Tibial nerve (tissue), 4 donors: ENCODE measurements at regions not wholly inside any gene's neighbourhood (a gene's known extent, or its start where the extent isn't known, plus 50 kb on each side); places are given as distances from the start of the nearest gene placed in this dataset.

Experiments
- DNase-seq, 2 donors: peaks; one replicate each; pipeline ENCODE4 v3.0.0-alpha.2; 2019; ENCODE audit warnings: low spot score in 2 of 2
- H3K27ac ChIP-seq, 4 donors: fragments of 200-600 bp; sonication (generic) in 3 of 4; one replicate each; pipeline ENCODE4 v1.5.1; 2017 to 2019; ENCODE audit warnings: mild to moderate bottlenecking in 1 of 4
- H3K27me3 ChIP-seq, 2 donors: fragments of 200-600 bp; sonication (generic) in 1 of 2; one replicate each; pipeline versions ENCODE4 v1.5.1 to v1.6.0; 2017 to 2019
- H3K36me3 ChIP-seq, 3 donors: fragments of 200-600 bp; sonication (generic); one replicate each; pipeline ENCODE4 v1.5.1; 2018 to 2019
- H3K4me1 ChIP-seq, 4 donors: fragments of 200-600 bp; sonication (generic) in 3 of 4; one replicate each; pipeline ENCODE4 v1.5.1; 2017 to 2019
- H3K4me3 ChIP-seq, 4 donors: fragments of 200-600 bp; sonication (generic) in 3 of 4; one replicate each; pipeline ENCODE4 v1.5.1; 2017 to 2019; ENCODE audit warnings: mild to moderate bottlenecking in 1 of 4, moderate library complexity in 1 of 4
- H3K9me3 ChIP-seq, 4 donors: fragments of 200-600 bp; sonication (generic) in 3 of 4; one replicate each; pipeline ENCODE4 v1.5.1; 2017 to 2019
- EP300 ChIP-seq, 2 donors: sonication (generic); formaldehyde crosslinking; IDR thresholded peaks; one replicate each; pipeline ENCODE4 v1.6.1; 2017; ENCODE audit warnings: antibody characterized with exemption in 2 of 2, mild to moderate bottlenecking in 1 of 2
- POLR2A ChIP-seq, 2 donors: fragments of 450-650 bp; IDR thresholded peaks; one replicate each; pipeline ENCODE4 v1.6.1; 2017; ENCODE audit warnings: antibody characterized with exemption in 2 of 2, mild to moderate bottlenecking in 2 of 2, moderate library complexity in 2 of 2
- WGBS, 2 donors: methylation state at CpG; one replicate each; pipeline ENCODE4 v1.1.5; 2018; 5-methylcytosine and 5-hydroxymethylcytosine counted together
- TF ChIP-seq, protein P1 (sequence below), 5 experiments: fragments of 200-600 bp in 3 of 5; fragments of 450-650 bp in 2 of 5; sonication (generic) in 3 of 5; IDR thresholded peaks; one replicate each; pipeline ENCODE4 v1.5.1; 2016 to 2019; ENCODE audit warnings: antibody characterized with exemption in 5 of 5, mild to moderate bottlenecking in 3 of 5, moderate library complexity in 2 of 5

DNA sequence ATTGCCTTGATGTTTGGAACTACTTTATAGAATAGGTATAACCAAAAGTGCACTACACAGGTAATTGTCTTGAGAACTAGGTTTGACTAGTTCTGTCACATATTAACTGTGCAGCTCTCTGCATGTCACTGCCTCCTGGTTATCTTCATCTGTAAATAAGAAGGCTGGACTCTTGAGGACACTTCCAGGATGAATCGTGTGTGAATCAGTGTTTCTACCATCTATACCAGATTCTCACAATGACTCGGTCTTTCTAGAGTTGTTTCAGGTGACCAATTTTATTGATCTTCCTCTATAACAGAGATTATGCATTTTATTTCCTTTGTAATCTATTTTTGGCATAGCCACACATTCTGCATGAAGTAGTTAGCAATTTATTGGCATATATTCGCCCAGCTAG, 1181.0 kb upstream of the TENM4 start:
- TF ChIP-seq, protein P1, sequence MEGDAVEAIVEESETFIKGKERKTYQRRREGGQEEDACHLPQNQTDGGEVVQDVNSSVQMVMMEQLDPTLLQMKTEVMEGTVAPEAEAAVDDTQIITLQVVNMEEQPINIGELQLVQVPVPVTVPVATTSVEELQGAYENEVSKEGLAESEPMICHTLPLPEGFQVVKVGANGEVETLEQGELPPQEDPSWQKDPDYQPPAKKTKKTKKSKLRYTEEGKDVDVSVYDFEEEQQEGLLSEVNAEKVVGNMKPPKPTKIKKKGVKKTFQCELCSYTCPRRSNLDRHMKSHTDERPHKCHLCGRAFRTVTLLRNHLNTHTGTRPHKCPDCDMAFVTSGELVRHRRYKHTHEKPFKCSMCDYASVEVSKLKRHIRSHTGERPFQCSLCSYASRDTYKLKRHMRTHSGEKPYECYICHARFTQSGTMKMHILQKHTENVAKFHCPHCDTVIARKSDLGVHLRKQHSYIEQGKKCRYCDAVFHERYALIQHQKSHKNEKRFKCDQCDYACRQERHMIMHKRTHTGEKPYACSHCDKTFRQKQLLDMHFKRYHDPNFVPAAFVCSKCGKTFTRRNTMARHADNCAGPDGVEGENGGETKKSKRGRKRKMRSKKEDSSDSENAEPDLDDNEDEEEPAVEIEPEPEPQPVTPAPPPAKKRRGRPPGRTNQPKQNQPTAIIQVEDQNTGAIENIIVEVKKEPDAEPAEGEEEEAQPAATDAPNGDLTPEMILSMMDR (IDR thresholded peaks at IDR 0.05): no peak
- no peak for TF ChIP-seq POLR2A (IDR thresholded peaks at IDR 0.05)
- TF ChIP-seq EP300 (IDR thresholded peaks at IDR 0.05): no peak
- Histone ChIP-seq H3K27ac (no peak overlapping the region), H3K4me1 (no peaks in the 10 kb centered on the region), H3K9me3 (no peaks in the 10 kb centered on the region), H3K36me3 (no peaks in the 10 kb centered on the region), H3K27me3 (no peaks in the 10 kb centered on the region), H3K4me3 (no peak overlapping the region)
- WGBS, 2 donors: 80 to 83% methylated on average over 3 of the region's 3 CpGs
- no peak for DNase-seq

DNA sequence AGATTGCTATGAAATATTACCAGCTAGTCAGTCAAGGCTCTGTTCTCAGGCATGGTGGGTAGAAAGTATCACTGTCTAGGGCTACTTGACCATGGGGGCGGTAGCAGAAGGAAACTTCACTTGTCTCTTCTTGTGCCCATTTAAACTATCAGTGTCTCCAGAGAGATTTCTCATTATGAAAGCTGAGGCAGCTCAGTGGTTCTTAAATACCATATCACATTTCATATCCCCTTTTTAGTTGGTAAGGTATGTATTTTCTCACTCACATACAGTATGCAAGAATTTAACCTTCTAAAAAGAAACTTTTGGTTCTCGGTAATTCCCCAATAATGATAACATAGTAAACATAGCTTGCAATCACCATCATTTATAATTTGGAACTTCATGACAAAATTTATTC, 1180.0 kb upstream of the TENM4 start:
- WGBS, 2 donors: 88 to 91% methylated on average over 2 of the region's 2 CpGs
- H3K4me3 ChIP-seq: no peak overlapping the region
- no peak for DNase-seq
- no peaks in the 10 kb centered on the region for H3K36me3 ChIP-seq
- H3K27me3 ChIP-seq: no peaks in the 10 kb centered on the region
- H3K4me1 ChIP-seq: no peaks in the 10 kb centered on the region
- TF ChIP-seq POLR2A (IDR thresholded peaks at IDR 0.05) (no peak), EP300 (IDR thresholded peaks at IDR 0.05) (no peak)
- TF ChIP-seq, protein P1 (IDR thresholded peaks at IDR 0.05): no peak
- H3K9me3 ChIP-seq: no peaks in the 10 kb centered on the region
- no peak overlapping the region for H3K27ac ChIP-seq

DNA sequence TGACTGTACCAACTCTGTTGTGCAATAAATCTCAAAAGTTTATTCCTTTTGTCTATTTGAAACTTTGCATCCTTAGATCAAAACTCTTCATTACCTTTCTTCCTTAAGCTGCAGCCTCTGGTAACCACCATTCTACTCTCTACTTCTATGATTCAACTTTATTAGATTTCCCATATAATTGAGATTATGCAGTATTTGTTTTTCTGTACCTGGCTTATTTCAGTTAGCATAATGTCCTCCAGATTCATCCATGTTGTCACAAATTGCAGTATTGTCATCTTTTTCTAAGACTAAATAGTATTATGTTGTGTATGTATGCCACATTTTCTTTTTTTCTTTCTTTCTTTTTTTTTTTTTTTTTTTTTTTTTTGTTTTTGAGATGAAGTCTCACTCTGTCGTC, 1176.3 kb upstream of the TENM4 start:
- Histone ChIP-seq H3K36me3 (no peaks in the 10 kb centered on the region), H3K4me3 (no peak overlapping the region), H3K27ac (no peak overlapping the region), H3K4me1 (no peaks in the 10 kb centered on the region), H3K9me3 (no peaks in the 10 kb centered on the region), H3K27me3 (no peaks in the 10 kb centered on the region)
- TF ChIP-seq, protein P1 (IDR thresholded peaks at IDR 0.05): no peak
- no peak for TF ChIP-seq EP300 (IDR thresholded peaks at IDR 0.05)
- no peak for TF ChIP-seq POLR2A (IDR thresholded peaks at IDR 0.05)
- 73 to 92% methylated on average over 1 of the region's 1 CpG for WGBS, 2 donors
- no peak for DNase-seq

DNA sequence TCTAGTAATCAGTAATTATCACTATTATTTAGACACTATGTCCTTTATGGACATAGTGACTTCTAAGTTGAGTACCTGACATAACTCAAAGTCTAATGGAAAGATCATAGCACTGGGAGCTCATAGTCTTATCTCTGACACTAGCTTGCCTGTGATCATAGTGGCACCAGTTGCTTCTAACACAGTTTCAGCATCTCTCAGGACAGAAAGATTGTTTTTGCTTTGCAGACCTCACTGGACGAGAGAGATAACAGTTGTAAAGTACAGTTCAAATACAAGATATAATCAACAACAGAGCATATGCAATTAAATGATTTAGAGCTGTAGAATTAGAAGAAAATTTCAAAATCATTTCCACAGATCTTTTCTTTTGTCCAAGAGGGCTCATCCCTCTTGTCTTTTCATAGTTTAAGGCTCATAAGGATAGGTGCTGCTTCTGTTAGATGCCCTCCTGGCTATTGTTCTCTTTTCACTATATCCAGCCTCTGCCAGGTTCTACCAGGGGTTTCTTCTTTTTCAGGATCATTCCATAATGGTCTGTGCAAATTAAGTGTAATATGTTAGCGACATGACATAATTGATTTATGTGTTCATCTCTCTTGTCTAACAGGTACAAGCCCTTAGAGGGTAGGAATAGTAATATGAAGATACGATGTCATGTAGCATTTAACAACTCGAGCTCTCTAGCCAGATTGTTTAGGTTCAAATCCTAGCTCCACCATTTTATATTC, 1175.4 kb upstream of the TENM4 start:
- WGBS, 2 donors: 82 to 91% methylated on average over 4 of the region's 4 CpGs
- no peaks in the 10 kb centered on the region for H3K36me3 ChIP-seq
- H3K9me3 ChIP-seq: no peaks in the 10 kb centered on the region
- H3K4me3 ChIP-seq: no peak overlapping the region
- no peak overlapping the region for H3K27ac ChIP-seq
- H3K4me1 ChIP-seq: no peaks in the 10 kb centered on the region
- H3K27me3 ChIP-seq: no peaks in the 10 kb centered on the region
- DNase-seq: no peak
- TF ChIP-seq POLR2A (IDR thresholded peaks at IDR 0.05) (no peak), EP300 (IDR thresholded peaks at IDR 0.05) (no peak)
- TF ChIP-seq, protein P1 (IDR thresholded peaks at IDR 0.05): no peak

DNA sequence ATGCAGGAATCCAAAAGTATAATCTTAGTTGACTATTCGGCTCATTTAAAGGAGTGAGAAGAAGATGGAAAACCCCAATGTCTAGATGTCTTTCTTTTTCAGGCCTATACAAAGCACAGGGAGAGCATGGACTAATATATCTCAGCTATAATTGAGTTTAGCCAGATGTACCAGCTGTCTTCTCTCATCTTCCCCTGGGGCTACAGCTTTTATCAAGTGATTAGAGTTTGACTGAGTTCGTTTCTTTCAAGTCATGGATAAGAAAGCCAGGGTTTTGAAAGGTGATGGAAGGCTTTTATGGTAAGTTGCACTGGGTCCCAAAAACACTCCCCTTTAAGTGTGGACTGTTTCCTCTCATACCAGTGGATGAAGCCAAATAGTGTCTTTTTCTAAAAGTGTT, 1172.8 kb upstream of the TENM4 start:
- H3K27ac ChIP-seq: no peak overlapping the region
- TF ChIP-seq EP300 (IDR thresholded peaks at IDR 0.05) (no peak), POLR2A (IDR thresholded peaks at IDR 0.05) (no peak)
- TF ChIP-seq, protein P1 (IDR thresholded peaks at IDR 0.05): no peak
- DNase-seq: no peak
- H3K4me1 ChIP-seq: no peaks in the 10 kb centered on the region
- no peaks in the 10 kb centered on the region for H3K27me3 ChIP-seq
- H3K36me3 ChIP-seq: no peaks in the 10 kb centered on the region
- no peak overlapping the region for H3K4me3 ChIP-seq
- H3K9me3 ChIP-seq: no peaks in the 10 kb centered on the region
- WGBS, 2 donors: 67 to 73% methylated on average over 2 of the region's 2 CpGs
